Loucy (cell line): ENCODE measurements at regions not wholly inside any gene's neighbourhood (a gene's known extent, or its start where the extent isn't known, plus 50 kb on each side); places are given as distances from the start of the nearest gene placed in this dataset.

ENCODE experiments used
- EZH2phosphoT487 ChIP-seq: fragments of 200-600 bp; IDR thresholded peaks from 2 replicates; pipeline ENCODE4 v1.6.1; 2018; ENCODE audit warnings: antibody characterized with exemption, mild to moderate bottlenecking, moderate library complexity, borderline replicate concordance
- TF ChIP-seq, protein P1 (sequence below): fragments of 200-600 bp; sonication (generic); conservative IDR thresholded peaks from 2 replicates; pipeline ENCODE4 v1.5.1; 2014; ENCODE audit warnings: mild to moderate bottlenecking, antibody characterized with exemption, low read length

DNA sequence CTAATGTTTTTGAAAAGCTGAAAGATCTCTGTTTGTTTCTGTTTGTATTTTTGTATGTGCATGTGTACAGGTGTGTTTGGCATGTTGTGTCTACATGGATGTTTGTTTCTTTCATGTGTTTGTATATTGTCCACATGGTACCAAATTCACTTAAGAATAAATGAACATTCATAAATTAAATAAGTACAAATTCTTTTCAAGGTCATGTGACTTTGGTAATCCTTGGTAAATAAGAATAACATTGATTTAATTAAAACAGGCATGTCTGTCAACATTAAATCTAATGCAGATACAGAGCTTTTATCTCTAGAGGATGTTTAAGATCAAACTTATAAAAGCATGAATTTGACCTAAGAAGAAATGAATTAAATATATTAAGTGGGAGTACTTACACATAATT, 219.8 kb upstream of the EPHA7 start:
- TF ChIP-seq, protein P1, sequence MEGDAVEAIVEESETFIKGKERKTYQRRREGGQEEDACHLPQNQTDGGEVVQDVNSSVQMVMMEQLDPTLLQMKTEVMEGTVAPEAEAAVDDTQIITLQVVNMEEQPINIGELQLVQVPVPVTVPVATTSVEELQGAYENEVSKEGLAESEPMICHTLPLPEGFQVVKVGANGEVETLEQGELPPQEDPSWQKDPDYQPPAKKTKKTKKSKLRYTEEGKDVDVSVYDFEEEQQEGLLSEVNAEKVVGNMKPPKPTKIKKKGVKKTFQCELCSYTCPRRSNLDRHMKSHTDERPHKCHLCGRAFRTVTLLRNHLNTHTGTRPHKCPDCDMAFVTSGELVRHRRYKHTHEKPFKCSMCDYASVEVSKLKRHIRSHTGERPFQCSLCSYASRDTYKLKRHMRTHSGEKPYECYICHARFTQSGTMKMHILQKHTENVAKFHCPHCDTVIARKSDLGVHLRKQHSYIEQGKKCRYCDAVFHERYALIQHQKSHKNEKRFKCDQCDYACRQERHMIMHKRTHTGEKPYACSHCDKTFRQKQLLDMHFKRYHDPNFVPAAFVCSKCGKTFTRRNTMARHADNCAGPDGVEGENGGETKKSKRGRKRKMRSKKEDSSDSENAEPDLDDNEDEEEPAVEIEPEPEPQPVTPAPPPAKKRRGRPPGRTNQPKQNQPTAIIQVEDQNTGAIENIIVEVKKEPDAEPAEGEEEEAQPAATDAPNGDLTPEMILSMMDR: no peak
- TF ChIP-seq EZH2phosphoT487: no peak
